K562 (cell line): ENCODE measurements at regions not wholly inside any gene's neighbourhood (a gene's known extent, or its start where the extent isn't known, plus 50 kb on each side); places are given as distances from the start of the nearest gene placed in this dataset.

ENCODE experiments used
- BRF1 ChIP-seq: IDR thresholded peaks from 3 replicates; pipeline ENCODE4 v1.6.1; 2011; ENCODE audit warnings: borderline replicate concordance, mild to moderate bottlenecking; ENCODE audit not compliant: insufficient read length; ENCODE audit errors: extremely low read depth
- CBFB ChIP-seq: sonication (generic); formaldehyde crosslinking; IDR thresholded peaks from 2 replicates; pipeline ENCODE4 v1.4.0; 2020; ENCODE audit warnings: mild to moderate bottlenecking, missing genetic modification reagents
- CREB5 ChIP-seq: fragments of 250-450 bp; sonication (Bioruptor Pico); IDR thresholded peaks from 2 replicates; pipeline ENCODE4 v1.5.0; 2020; ENCODE audit warnings: mild to moderate bottlenecking
- EP400 ChIP-seq: fragments of 450-650 bp; IDR thresholded peaks from 2 replicates; pipeline ENCODE4 v1.6.1; 2017; ENCODE audit warnings: antibody characterized with exemption, mild to moderate bottlenecking, moderate library complexity
- FOSL1 ChIP-seq: fragments of 200-800 bp; sonication (Bioruptor generic); conservative IDR thresholded peaks from 2 replicates; pipeline ENCODE4 v1.6.1; 2016; ENCODE audit warnings: missing genetic modification characterization, missing compliant biosample characterization
- HDAC6 ChIP-seq: IDR thresholded peaks from 2 replicates; pipeline ENCODE4 v1.6.1; 2012; ENCODE audit warnings: low read depth, mild to moderate bottlenecking, control low read depth, inconsistent platforms, low read length, moderate library complexity
- HMG20A ChIP-seq: fragments of 450-650 bp; formaldehyde crosslinking; conservative IDR thresholded peaks from 2 replicates; pipeline ENCODE4 v1.4.0; 2020; ENCODE audit warnings: mild to moderate bottlenecking, mixed read lengths
- HMGXB4 ChIP-seq: sonication (generic); formaldehyde crosslinking; IDR thresholded peaks from 2 replicates; pipeline ENCODE4 v1.8.1; 2023; ENCODE audit warnings: mild to moderate bottlenecking, missing genetic modification reagents
- HOXB6 ChIP-seq: fragments of 250-450 bp; sonication (Bioruptor Pico); IDR thresholded peaks from 2 replicates; pipeline ENCODE4 v1.5.1; 2022; ENCODE audit warnings: mild to moderate bottlenecking, borderline replicate concordance
- KLF6 ChIP-seq: fragments of 250-450 bp; sonication (Bioruptor Pico); IDR thresholded peaks from 2 replicates; pipeline ENCODE4 v1.4.0; 2020; ENCODE audit warnings: mild to moderate bottlenecking, moderate library complexity, borderline replicate concordance
- MECOM ChIP-seq: fragments of 250-450 bp; sonication (Bioruptor Pico); IDR thresholded peaks from 2 replicates; pipeline ENCODE4 v1.8.0; 2022; ENCODE audit warnings: inconsistent platforms
- MXD1 ChIP-seq: fragments of 250-450 bp; sonication (Bioruptor Pico); IDR thresholded peaks from 2 replicates; pipeline ENCODE4 v1.8.0; 2021; ENCODE audit warnings: borderline replicate concordance, mild to moderate bottlenecking, moderate library complexity; ENCODE audit not compliant: poor library complexity, severe bottlenecking
- NUFIP1 ChIP-seq: fragments of 450-650 bp; IDR thresholded peaks from 2 replicates; pipeline ENCODE4 v1.6.1; 2018; ENCODE audit not compliant: partially characterized antibody
- TAF9B ChIP-seq: fragments of 450-650 bp; IDR thresholded peaks from 2 replicates; pipeline ENCODE4 v1.6.1; 2018; ENCODE audit warnings: mild to moderate bottlenecking; ENCODE audit not compliant: partially characterized antibody
- U2AF2 ChIP-seq: fragments of 200-400 bp; formaldehyde crosslinking; optimal IDR thresholded peaks from 2 replicates; pipeline ENCODE3; 2017; ENCODE audit warnings: low read depth, mild to moderate bottlenecking, low read length
- ZBTB17 ChIP-seq: fragments of 450-650 bp; formaldehyde crosslinking; IDR thresholded peaks from 2 replicates; pipeline ENCODE4 v1.4.0; 2020; ENCODE audit warnings: mild to moderate bottlenecking
- ZBTB33 ChIP-seq: sonication (generic); formaldehyde crosslinking; IDR thresholded peaks from 2 replicates; pipeline ENCODE4 v1.8.1; 2023; ENCODE audit warnings: mild to moderate bottlenecking, missing genetic modification reagents
- ZNF274 ChIP-seq: IDR thresholded peaks from 2 replicates; pipeline ENCODE4 v1.6.1; 2011; ENCODE audit warnings: low read depth, mild to moderate bottlenecking, low read length, moderate library complexity, borderline replicate concordance
- ZNF668 ChIP-seq: fragments of 250-450 bp; sonication (Bioruptor Pico); IDR thresholded peaks from 2 replicates; pipeline ENCODE4 v1.8.0; 2022; ENCODE audit warnings: mild to moderate bottlenecking, inconsistent platforms
- ZNF707 ChIP-seq: fragments of 250-450 bp; sonication (Bioruptor Pico); conservative IDR thresholded peaks from 2 replicates; pipeline ENCODE4 v1.8.0; 2022; ENCODE audit warnings: inconsistent platforms, mild to moderate bottlenecking, moderate library complexity
- ZNF766 ChIP-seq: fragments of 200-800 bp; sonication (Bioruptor generic); conservative IDR thresholded peaks from 2 replicates; pipeline ENCODE4 v1.6.1; 2016; ENCODE audit warnings: missing genetic modification characterization, missing compliant biosample characterization
- ZNF778 ChIP-seq: fragments of 450-650 bp; formaldehyde crosslinking; IDR thresholded peaks from 2 replicates; pipeline ENCODE4 v1.4.0; 2020; ENCODE audit warnings: mild to moderate bottlenecking, moderate library complexity
- ZNF785 ChIP-seq: fragments of 250-450 bp; sonication (Bioruptor Pico); IDR thresholded peaks from 2 replicates; pipeline ENCODE4 v1.4.0; 2020; ENCODE audit warnings: mild to moderate bottlenecking
- ZNF830 ChIP-seq: fragments of 250-450 bp; sonication (Bioruptor Pico); IDR thresholded peaks from 2 replicates; pipeline ENCODE4 v1.5.0; 2021; ENCODE audit warnings: mild to moderate bottlenecking

GRCh38 chr7:106767498-106768323 lies 97.4 kb upstream of the PIK3CG start (continued):
- TF ChIP-seq ZNF766 (peak; percentile 91), MECOM (peak; percentile 98), ZNF785 (CRISPR knock-in tag) (no peak), KLF6 (CRISPR knock-in tag) (peak; percentile 96), ZBTB33 (CRISPR knock-in tag) (no peak), CBFB (no peak), ZNF830 (CRISPR knock-in tag) (no peak), HDAC6 (no peak), U2AF2 (no peak), HOXB6 (CRISPR knock-in tag) (no peak), ZBTB17 (peak; percentile 86; the same call in 1 of the 2 replicates), ZNF707 (CRISPR knock-in tag) (peak; percentile 82), TAF9B (peak; percentile 42), EP400 (no peak), CREB5 (CRISPR knock-in tag) (peak; percentile 79), HMGXB4 (CRISPR knock-in tag) (no peak), BRF1 (no peak), ZNF778 (no peak), MXD1 (peak; percentile 47), ZNF668 (CRISPR knock-in tag) (peak; percentile 98), FOSL1 (tag) (no peak), ZNF274 (no peak), NUFIP1 (peak; percentile 79), HMG20A (CRISPR knock-in tag) (no peak)
